K562 (cell line): ENCODE measurements at regions not wholly inside any gene's neighbourhood (a gene's known extent, or its start where the extent isn't known, plus 50 kb on each side); places are given as distances from the start of the nearest gene placed in this dataset.

ENCODE experiments used
- ATAC-seq: fragments of 200-7000 bp; cut with Tn5 transposase; 3 replicates; pipeline ENCODE4 v1.9.1; 2020; ENCODE audit warnings: moderate library complexity
- BruUV-seq: library from RNA; stranded (reverse); fragments of 400-500 nt; replicated peaks from 2 replicates; lab custom pipeline; 2021; lab: Mats Ljungman, UMichigan
- CTCF ChIA-PET: fragments of 300-600 bp; formaldehyde crosslinking; extraction: SDS; loops from one replicate; lab custom pipeline; 2021; ENCODE audit warnings: low intra/inter-chr PET ratio; lab: Yijun Ruan, JAX
- POLR2A ChIA-PET: fragments of 300-600, 350-650 bp; sonication (Branson Sonifier 250); formaldehyde crosslinking; extraction: SDS; loops from one replicate; lab custom pipeline; 2021; ENCODE audit warnings: antibody characterized with exemption, inconsistent platforms; lab: Yijun Ruan, JAX
- DNase-seq, 4 experiments: peaks; one replicate each; pipeline versions ENCODE4 v3.0.0 to v3.0.0-alpha.2; 2011 to 2018; ENCODE audit warnings: low spot score in 3 of 4, mixed read lengths in 3 of 4; ENCODE audit errors: extremely low read depth in 1 of 4
- FAIRE-seq: peaks from 2 replicates; lab custom pipeline; 2011; peaks lifted over from hg19 to GRCh38; lab: Jason Lieb, UNC
- H2AFZ ChIP-seq: 2 replicates; pipeline ENCODE4 v1.6.0; 2011; ENCODE audit warnings: low read depth, low read length, control low read depth, inconsistent platforms
- H3K27ac ChIP-seq: fragments of 200-600 bp; 3 replicates; pipeline ENCODE4 v1.8.0; 2011; ENCODE audit warnings: low read depth, mild to moderate bottlenecking, control low read depth, inconsistent platforms, low read length, moderate library complexity, mixed read lengths; ENCODE audit errors: extremely low read depth
- H3K27me3 ChIP-seq, 2 experiments: fragments of 300-600 bp in 1 of 2; 2 replicates in 1 of 2; 3 replicates in 1 of 2; pipeline versions ENCODE4 v1.6.0 to v1.8.0; 2011; ENCODE audit warnings: inconsistent platforms in 2 of 2, low read length in 2 of 2, mild to moderate bottlenecking in 1 of 2, mixed read lengths in 1 of 2, moderate library complexity in 1 of 2; ENCODE audit not compliant: control insufficient read depth in 2 of 2, insufficient read depth in 2 of 2
- H3K36me3 ChIP-seq: fragments of 300-600 bp; 3 replicates; pipeline ENCODE4 v1.8.0; 2011; ENCODE audit warnings: mild to moderate bottlenecking, low read length, inconsistent platforms; ENCODE audit not compliant: control insufficient read depth, insufficient read depth
- H3K4me1 ChIP-seq, 2 experiments: fragments of 200-600 bp in 1 of 2; replicated peaks in 1 of 2; 2 replicates in 1 of 2; 3 replicates in 1 of 2; pipeline versions ENCODE4 v1.5.1 to v1.8.0; 2011; ENCODE audit warnings: inconsistent platforms in 2 of 2, low read length in 2 of 2, mild to moderate bottlenecking in 1 of 2, mixed read lengths in 1 of 2, moderate library complexity in 1 of 2; ENCODE audit not compliant: control insufficient read depth in 2 of 2, insufficient read depth in 2 of 2
- H3K4me2 ChIP-seq: 2 replicates; pipeline ENCODE4 v1.6.1; 2011; ENCODE audit warnings: low read length, control low read depth, inconsistent platforms, mixed read lengths; ENCODE audit not compliant: insufficient read depth
- H3K4me3 ChIP-seq: fragments of 200-600 bp; sonication (generic), shearing (Covaris generic); 2 replicates; pipeline ENCODE4 v1.5.1; 2016; ENCODE audit warnings: control low read depth, inconsistent platforms
- H3K79me2 ChIP-seq: fragments of 200-600 bp; 3 replicates; pipeline ENCODE4 v1.8.0; 2011; ENCODE audit warnings: low read length, inconsistent platforms; ENCODE audit not compliant: control insufficient read depth, insufficient read depth
- H3K9ac ChIP-seq, 2 experiments: 2 replicates each; pipeline versions ENCODE4 v1.6.0 to v1.6.1; 2011; ENCODE audit warnings: low read depth in 2 of 2, low read length in 2 of 2, control low read depth in 1 of 2, inconsistent platforms in 1 of 2, mild to moderate bottlenecking in 1 of 2, mixed read lengths in 1 of 2; ENCODE audit not compliant: insufficient read depth in 1 of 2
- H3K9me1 ChIP-seq: one replicate; pipeline ENCODE4 v1.6.0; 2011; ENCODE audit warnings: inconsistent platforms, mild to moderate bottlenecking, low read length, moderate library complexity; ENCODE audit not compliant: control insufficient read depth, insufficient read depth
- H3K9me3 ChIP-seq: replicated peaks from 2 replicates; pipeline ENCODE4 v1.5.1; 2011; ENCODE audit warnings: low read depth, low read length, inconsistent platforms; ENCODE audit not compliant: control insufficient read depth, insufficient read depth
- H4K20me1 ChIP-seq: replicated peaks from 2 replicates; pipeline ENCODE4 v1.6.1; 2011; ENCODE audit warnings: low read length, inconsistent platforms, mixed read lengths; ENCODE audit not compliant: control insufficient read depth, insufficient read depth
- KHSRP ChIP-seq: fragments of 450-650 bp; IDR thresholded peaks from 2 replicates; pipeline ENCODE4 v1.6.1; 2017
- NFRKB ChIP-seq: fragments of 450-650 bp; IDR thresholded peaks from 2 replicates; pipeline ENCODE4 v1.6.1; 2016; ENCODE audit warnings: low read depth
- PTRF ChIP-seq: fragments of 450-650 bp; IDR thresholded peaks from 2 replicates; pipeline ENCODE4 v1.6.1; 2016; ENCODE audit warnings: mild to moderate bottlenecking, missing genetic modification characterization, missing compliant biosample characterization
- ZFP30 ChIP-seq: fragments of 250-450 bp; sonication (Bioruptor Pico); IDR thresholded peaks from 2 replicates; pipeline ENCODE4 v1.8.0; 2022; ENCODE audit warnings: moderate library complexity, mild to moderate bottlenecking, inconsistent platforms, borderline replicate concordance
- ZKSCAN8 ChIP-seq: fragments of 200-800 bp; sonication (Bioruptor generic); IDR thresholded peaks from 2 replicates; pipeline ENCODE4 v1.6.1; 2016; ENCODE audit warnings: missing genetic modification characterization, missing compliant biosample characterization
- ZNF146 ChIP-seq: IDR thresholded peaks from one replicate; pipeline ENCODE4 v1.6.1; 2018; ENCODE audit warnings: missing compliant biosample characterization; ENCODE audit not compliant: unreplicated experiment
- ZNF431 ChIP-seq: sonication (generic); formaldehyde crosslinking; IDR thresholded peaks from 2 replicates; pipeline ENCODE4 v1.8.0; 2022; ENCODE audit warnings: mild to moderate bottlenecking, missing genetic modification reagents
- ZNF695 ChIP-seq: fragments of 450-650 bp; formaldehyde crosslinking; IDR thresholded peaks from 2 replicates; pipeline ENCODE4 v1.4.0; 2020; ENCODE audit warnings: mild to moderate bottlenecking, moderate library complexity
- in situ Hi-C: fragments of 300-500 bp; cut with MboI; formaldehyde crosslinking; loops from 4 replicates; pipeline ENCODE4 v1.15.0; 2018; ENCODE audit warnings: inconsistent platforms, mixed read lengths
- intact Hi-C: fragments of 100-400 bp; cut with micrococcal nuclease; formaldehyde crosslinking; loops from 2 replicates; pipeline ENCODE4 v1.14.2; 2022
- TF ChIP-seq, protein P1 (sequence below): fragments of 450-650 bp; IDR thresholded peaks from 2 replicates; pipeline ENCODE4 v1.6.1; 2016; ENCODE audit warnings: mild to moderate bottlenecking
- TF ChIP-seq, protein P2 (sequence below): fragments of 450-650 bp; formaldehyde crosslinking; IDR thresholded peaks from 2 replicates; pipeline ENCODE4 v1.4.0; 2022; ENCODE audit warnings: missing genetic modification characterization

DNA sequence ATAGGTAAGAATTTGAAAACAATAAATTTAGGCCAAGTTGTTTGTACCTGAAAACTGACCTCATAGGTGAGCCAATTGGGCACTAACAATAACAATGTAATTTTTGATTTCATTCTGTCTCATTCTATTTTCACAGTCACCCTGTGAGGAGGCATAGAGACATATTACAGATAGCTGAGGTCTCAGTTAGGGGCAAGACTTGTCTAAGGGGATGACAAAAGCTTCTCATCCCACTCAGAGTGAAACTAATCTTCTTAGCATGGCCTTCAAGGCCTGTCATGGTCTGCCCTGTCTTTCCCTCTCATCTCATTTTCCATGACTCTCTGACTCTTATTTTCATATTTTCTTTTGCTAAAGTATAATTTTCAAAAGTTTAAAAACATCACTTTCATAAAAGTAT, 562.0 kb upstream of the TNP1 start:
- no peaks in the 10 kb centered on the region for H4K20me1 ChIP-seq
- intact Hi-C loops (no loop called here), in situ Hi-C loops (no loop called here)
- no peaks in the 10 kb centered on the region for H3K36me3 ChIP-seq
- no peak overlapping the region for H3K4me2 ChIP-seq
- ChIA-PET CTCF (no interaction called here), POLR2A (no interaction called here)
- FAIRE-seq = no peak
- H2AFZ ChIP-seq = no peak overlapping the region
- no peaks in the 10 kb centered on the region for H3K79me2 ChIP-seq
- H3K9me1 ChIP-seq = no peaks in the 10 kb centered on the region
- BruUV-seq = no TSS peak
- no peak overlapping the region for H3K9ac ChIP-seq
- no peak for ATAC-seq
- H3K9me3 ChIP-seq = no peaks in the 10 kb centered on the region
- H3K4me1 ChIP-seq = no peaks in the 10 kb centered on the region
- DNase-seq = no peak
- H3K27me3 ChIP-seq = peaks cover 0 to 1% of the 10 kb centered on the region in 2 experiments; a peak in 1 of 5 replicates
- no peak overlapping the region for H3K27ac ChIP-seq
- H3K4me3 ChIP-seq = no peak overlapping the region
- TF ChIP-seq ZNF695 (CRISPR knock-in tag) = no peak
- TF ChIP-seq KHSRP = no peak
- TF ChIP-seq ZFP30 (CRISPR knock-in tag) = no peak
- TF ChIP-seq, protein P1, sequence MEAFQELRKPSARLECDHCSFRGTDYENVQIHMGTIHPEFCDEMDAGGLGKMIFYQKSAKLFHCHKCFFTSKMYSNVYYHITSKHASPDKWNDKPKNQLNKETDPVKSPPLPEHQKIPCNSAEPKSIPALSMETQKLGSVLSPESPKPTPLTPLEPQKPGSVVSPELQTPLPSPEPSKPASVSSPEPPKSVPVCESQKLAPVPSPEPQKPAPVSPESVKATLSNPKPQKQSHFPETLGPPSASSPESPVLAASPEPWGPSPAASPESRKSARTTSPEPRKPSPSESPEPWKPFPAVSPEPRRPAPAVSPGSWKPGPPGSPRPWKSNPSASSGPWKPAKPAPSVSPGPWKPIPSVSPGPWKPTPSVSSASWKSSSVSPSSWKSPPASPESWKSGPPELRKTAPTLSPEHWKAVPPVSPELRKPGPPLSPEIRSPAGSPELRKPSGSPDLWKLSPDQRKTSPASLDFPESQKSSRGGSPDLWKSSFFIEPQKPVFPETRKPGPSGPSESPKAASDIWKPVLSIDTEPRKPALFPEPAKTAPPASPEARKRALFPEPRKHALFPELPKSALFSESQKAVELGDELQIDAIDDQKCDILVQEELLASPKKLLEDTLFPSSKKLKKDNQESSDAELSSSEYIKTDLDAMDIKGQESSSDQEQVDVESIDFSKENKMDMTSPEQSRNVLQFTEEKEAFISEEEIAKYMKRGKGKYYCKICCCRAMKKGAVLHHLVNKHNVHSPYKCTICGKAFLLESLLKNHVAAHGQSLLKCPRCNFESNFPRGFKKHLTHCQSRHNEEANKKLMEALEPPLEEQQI = no peak
- TF ChIP-seq PTRF (tag) = no peak
- no peak for TF ChIP-seq ZNF146 (CRISPR knock-in tag)
- TF ChIP-seq, protein P2, sequence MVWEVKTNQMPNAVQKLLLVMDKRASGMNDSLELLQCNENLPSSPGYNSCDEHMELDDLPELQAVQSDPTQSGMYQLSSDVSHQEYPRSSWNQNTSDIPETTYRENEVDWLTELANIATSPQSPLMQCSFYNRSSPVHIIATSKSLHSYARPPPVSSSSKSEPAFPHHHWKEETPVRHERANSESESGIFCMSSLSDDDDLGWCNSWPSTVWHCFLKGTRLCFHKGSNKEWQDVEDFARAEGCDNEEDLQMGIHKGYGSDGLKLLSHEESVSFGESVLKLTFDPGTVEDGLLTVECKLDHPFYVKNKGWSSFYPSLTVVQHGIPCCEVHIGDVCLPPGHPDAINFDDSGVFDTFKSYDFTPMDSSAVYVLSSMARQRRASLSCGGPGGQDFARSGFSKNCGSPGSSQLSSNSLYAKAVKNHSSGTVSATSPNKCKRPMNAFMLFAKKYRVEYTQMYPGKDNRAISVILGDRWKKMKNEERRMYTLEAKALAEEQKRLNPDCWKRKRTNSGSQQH = no peak
- no peak for TF ChIP-seq NFRKB
- TF ChIP-seq ZKSCAN8 = no peak
- TF ChIP-seq ZNF431 (CRISPR knock-in tag) = no peak
